ENCODE measurements at regions not wholly inside any gene's neighbourhood (a gene's known extent, or its start where the extent isn't known, plus 50 kb on each side); places are given as distances from the start of the nearest gene placed in this dataset.

DNA sequence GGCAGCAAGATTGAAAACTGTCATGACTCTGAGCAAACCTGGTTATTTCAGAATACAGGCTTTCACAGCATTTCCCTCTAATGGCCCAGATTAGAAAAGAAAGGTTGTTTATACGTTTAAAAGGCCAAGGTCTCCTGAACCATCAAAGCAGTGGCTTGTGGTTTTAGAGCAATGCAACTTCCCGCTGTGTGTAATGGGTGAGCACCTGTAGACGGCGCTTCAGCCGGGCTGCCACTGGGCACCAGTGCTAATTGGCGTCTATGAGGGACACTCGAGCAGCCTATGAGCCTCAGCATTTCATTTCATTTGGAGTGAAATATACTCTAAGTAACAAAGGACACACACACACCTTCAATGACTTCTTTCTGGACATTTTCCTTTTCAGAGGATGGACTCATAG is 671.0 kb upstream of the FZD8 start:
- no peaks in the 10 kb centered on the region for H3K4me1 ChIP-seq (ENCODE audit: control insufficient read depth, insufficient read depth, low read length, poor library complexity, severe bottlenecking)
- no peak overlapping the region for H3K27ac ChIP-seq (ENCODE audit: insufficient read depth, low read length, poor library complexity, severe bottlenecking)
- no peaks in the 10 kb centered on the region for H3K36me3 ChIP-seq (ENCODE audit: control insufficient read depth, insufficient read depth, low read length)
- H3K9me3 ChIP-seq (ENCODE audit: control insufficient read depth, low read length), result no peaks in the 10 kb centered on the region
- H3K27me3 ChIP-seq (replicated peaks; ENCODE audit: control insufficient read depth, insufficient read depth, low read length, poor library complexity, severe bottlenecking), result no peaks in the 10 kb centered on the region
- no peak overlapping the region for H3K4me3 ChIP-seq (ENCODE audit: insufficient read depth, low read depth, low read length, poor library complexity, severe bottlenecking)
- no peak for DNase-seq

DNA sequence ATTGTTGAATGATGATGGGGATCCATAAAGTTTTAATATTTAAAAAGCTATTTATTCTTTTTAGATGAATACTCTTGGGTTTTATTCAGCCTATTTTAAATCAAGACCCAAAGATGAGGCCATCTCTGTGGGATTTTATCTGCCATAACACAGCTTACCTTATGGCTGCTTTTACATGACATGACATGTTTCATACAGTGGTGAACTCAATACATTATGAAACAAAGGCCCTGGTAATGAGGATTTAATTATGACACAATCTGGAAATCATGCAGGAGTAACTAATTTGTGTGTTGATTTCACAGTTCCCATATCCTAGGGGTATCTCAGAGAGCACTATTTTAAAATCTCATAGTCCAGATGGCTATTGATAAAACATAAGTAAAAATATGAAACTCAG is 661.8 kb upstream of the FZD8 start:
- H3K27ac ChIP-seq (ENCODE audit: insufficient read depth, low read length, poor library complexity, severe bottlenecking), result no peak overlapping the region
- H3K27me3 ChIP-seq (replicated peaks; ENCODE audit: control insufficient read depth, insufficient read depth, low read length, poor library complexity, severe bottlenecking), result no peaks in the 10 kb centered on the region
- H3K4me3 ChIP-seq (ENCODE audit: insufficient read depth, low read depth, low read length, poor library complexity, severe bottlenecking), result no peak overlapping the region
- H3K36me3 ChIP-seq (ENCODE audit: control insufficient read depth, insufficient read depth, low read length), result no peaks in the 10 kb centered on the region
- no peaks in the 10 kb centered on the region for H3K9me3 ChIP-seq (ENCODE audit: control insufficient read depth, low read length)
- H3K4me1 ChIP-seq (ENCODE audit: control insufficient read depth, insufficient read depth, low read length, poor library complexity, severe bottlenecking), result no peaks in the 10 kb centered on the region
- no peak for DNase-seq

DNA sequence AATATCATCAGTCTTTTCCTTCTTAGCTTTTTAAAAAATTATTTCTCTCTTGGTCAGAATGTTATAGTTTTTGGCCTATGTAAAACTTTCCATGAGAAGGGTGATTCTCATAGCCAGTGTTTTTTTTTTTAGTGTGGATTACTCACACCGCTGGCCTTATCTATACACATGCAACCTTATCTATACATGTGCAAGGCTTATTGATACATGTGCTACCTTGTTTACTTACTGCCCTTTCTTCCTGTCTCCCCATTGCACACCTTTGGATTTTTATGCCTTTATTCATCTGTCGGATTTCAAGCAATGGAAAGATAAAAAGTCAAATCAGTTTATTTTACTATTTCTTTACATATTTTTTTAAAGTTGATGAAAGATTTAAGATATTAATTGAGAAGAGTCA is 660.0 kb upstream of the FZD8 start:
- Histone ChIP-seq H3K4me1 (ENCODE audit: control insufficient read depth, insufficient read depth, low read length, poor library complexity, severe bottlenecking) (no peaks in the 10 kb centered on the region), H3K27ac (ENCODE audit: insufficient read depth, low read length, poor library complexity, severe bottlenecking) (no peak overlapping the region), H3K9me3 (ENCODE audit: control insufficient read depth, low read length) (no peaks in the 10 kb centered on the region), H3K4me3 (ENCODE audit: insufficient read depth, low read depth, low read length, poor library complexity, severe bottlenecking) (no peak overlapping the region), H3K27me3 (replicated peaks; ENCODE audit: control insufficient read depth, insufficient read depth, low read length, poor library complexity, severe bottlenecking) (no peaks in the 10 kb centered on the region), H3K36me3 (ENCODE audit: control insufficient read depth, insufficient read depth, low read length) (no peaks in the 10 kb centered on the region)
- no peak for DNase-seq

DNA sequence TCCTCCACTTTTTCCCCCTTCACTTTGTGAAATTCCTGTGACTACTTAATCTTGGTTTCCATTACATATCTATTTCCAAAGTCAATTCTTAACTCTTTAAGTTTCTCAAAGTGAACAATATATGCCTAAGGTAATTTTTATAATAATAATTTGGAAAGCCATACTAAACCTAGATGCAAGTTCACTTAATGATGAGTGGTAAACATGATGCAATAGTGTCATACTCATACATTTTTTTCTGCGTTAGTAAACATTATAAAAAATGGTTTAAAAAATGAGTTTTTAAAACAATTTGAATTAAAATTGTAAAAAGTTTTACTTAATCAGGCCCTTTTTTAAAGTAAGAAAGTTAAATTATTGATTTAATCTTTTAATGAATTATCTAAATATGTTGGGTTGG is 659.4 kb upstream of the FZD8 start:
- Histone ChIP-seq H3K36me3 (ENCODE audit: control insufficient read depth, insufficient read depth, low read length) (no peaks in the 10 kb centered on the region), H3K27me3 (replicated peaks; ENCODE audit: control insufficient read depth, insufficient read depth, low read length, poor library complexity, severe bottlenecking) (no peaks in the 10 kb centered on the region), H3K27ac (ENCODE audit: insufficient read depth, low read length, poor library complexity, severe bottlenecking) (no peak overlapping the region), H3K9me3 (ENCODE audit: control insufficient read depth, low read length) (no peaks in the 10 kb centered on the region), H3K4me3 (ENCODE audit: insufficient read depth, low read depth, low read length, poor library complexity, severe bottlenecking) (no peak overlapping the region), H3K4me1 (ENCODE audit: control insufficient read depth, insufficient read depth, low read length, poor library complexity, severe bottlenecking) (no peaks in the 10 kb centered on the region)
- no peak for DNase-seq

DNA sequence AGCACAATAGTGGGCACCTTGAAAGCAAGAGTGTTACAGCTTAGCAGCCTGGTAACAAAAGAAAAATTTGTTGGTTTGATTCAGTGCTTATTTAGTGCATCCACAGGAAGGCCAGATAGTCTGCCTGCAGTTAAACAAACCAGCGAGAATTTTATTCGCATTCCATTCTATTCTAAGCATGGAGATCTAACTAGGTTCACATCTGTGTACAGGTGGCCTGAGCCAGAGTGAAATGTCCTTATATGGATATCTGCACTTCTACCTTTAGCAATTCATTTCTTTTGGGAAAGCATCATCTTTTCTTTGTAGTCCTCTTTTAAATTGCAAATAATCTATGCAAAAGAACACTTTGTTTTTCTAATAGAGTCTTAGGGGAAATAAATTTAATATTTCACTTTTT is 659.0 kb upstream of the FZD8 start:
- Histone ChIP-seq H3K4me1 (ENCODE audit: control insufficient read depth, insufficient read depth, low read length, poor library complexity, severe bottlenecking) (no peaks in the 10 kb centered on the region), H3K27ac (ENCODE audit: insufficient read depth, low read length, poor library complexity, severe bottlenecking) (no peak overlapping the region)
- DNase-seq, result no peak

DNA sequence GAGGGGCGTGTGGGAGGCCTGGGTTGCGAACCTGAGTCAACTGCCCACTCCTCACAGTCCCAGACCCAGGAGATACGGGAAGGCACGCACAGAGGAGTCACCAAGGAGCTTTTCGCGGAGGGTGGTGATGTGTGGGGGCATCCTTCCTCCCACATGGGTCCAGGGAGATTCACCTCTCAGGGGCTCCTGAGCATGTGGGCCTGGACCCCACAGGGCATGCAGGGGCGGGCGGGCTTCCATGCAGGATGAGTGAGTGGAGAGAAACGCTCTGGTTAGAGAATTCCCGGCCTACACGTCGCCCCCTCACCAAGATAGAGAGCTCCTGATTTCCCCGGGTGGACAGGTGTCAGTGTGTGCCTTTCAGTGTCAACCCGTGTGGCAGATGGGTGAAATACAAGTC is 641.7 kb upstream of the FZD8 start:
- Histone ChIP-seq H3K27me3 (replicated peaks; ENCODE audit: control insufficient read depth, insufficient read depth, low read length, poor library complexity, severe bottlenecking) (no peaks in the 10 kb centered on the region), H3K36me3 (ENCODE audit: control insufficient read depth, insufficient read depth, low read length) (no peaks in the 10 kb centered on the region), H3K27ac (ENCODE audit: insufficient read depth, low read length, poor library complexity, severe bottlenecking) (no peak overlapping the region), H3K9me3 (ENCODE audit: control insufficient read depth, low read length) (no peaks in the 10 kb centered on the region), H3K4me3 (ENCODE audit: insufficient read depth, low read depth, low read length, poor library complexity, severe bottlenecking) (no peak overlapping the region), H3K4me1 (ENCODE audit: control insufficient read depth, insufficient read depth, low read length, poor library complexity, severe bottlenecking) (no peaks in the 10 kb centered on the region)
- DNase-seq, result no peak

More for the DNA sequence above, 659.0 kb upstream of the FZD8 start:
- H3K27me3 ChIP-seq (replicated peaks; ENCODE audit: control insufficient read depth, insufficient read depth, low read length, poor library complexity, severe bottlenecking), result no peaks in the 10 kb centered on the region
- H3K4me3 ChIP-seq (ENCODE audit: insufficient read depth, low read depth, low read length, poor library complexity, severe bottlenecking), result no peak overlapping the region
- no peaks in the 10 kb centered on the region for H3K36me3 ChIP-seq (ENCODE audit: control insufficient read depth, insufficient read depth, low read length)
- H3K9me3 ChIP-seq (ENCODE audit: control insufficient read depth, low read length), result no peaks in the 10 kb centered on the region

DNA sequence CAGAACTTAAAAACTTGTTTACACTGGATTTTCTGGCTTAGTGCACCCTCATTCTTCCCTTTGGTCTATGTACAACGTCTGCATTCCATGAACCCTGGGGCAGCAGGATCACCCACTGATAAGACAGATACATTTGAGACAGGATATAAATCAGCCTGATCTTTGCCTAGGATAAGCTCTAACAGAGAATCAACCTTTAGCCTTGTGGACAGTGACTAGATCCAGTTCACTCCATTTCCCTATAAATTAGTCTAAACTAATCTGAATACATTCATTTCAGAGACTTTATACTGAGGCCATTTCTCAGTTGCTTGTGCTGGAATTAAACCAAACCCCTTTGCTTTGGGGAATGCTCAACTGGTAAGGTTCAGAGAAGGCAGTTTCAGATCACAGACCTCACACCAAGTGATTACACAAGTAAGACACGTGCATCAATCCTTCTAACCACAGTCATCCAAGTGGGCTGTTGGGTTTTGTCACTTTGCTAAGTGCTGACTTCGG is 639.8 kb upstream of the FZD8 start:
- Histone ChIP-seq H3K27me3 (replicated peaks; ENCODE audit: control insufficient read depth, insufficient read depth, low read length, poor library complexity, severe bottlenecking) (no peaks in the 10 kb centered on the region), H3K36me3 (ENCODE audit: control insufficient read depth, insufficient read depth, low read length) (no peaks in the 10 kb centered on the region), H3K4me3 (ENCODE audit: insufficient read depth, low read depth, low read length, poor library complexity, severe bottlenecking) (no peak overlapping the region), H3K4me1 (ENCODE audit: control insufficient read depth, insufficient read depth, low read length, poor library complexity, severe bottlenecking) (no peaks in the 10 kb centered on the region), H3K27ac (ENCODE audit: insufficient read depth, low read length, poor library complexity, severe bottlenecking) (no peak overlapping the region), H3K9me3 (ENCODE audit: control insufficient read depth, low read length) (peaks cover 7% of the 10 kb centered on the region)
- no peak for DNase-seq

DNA sequence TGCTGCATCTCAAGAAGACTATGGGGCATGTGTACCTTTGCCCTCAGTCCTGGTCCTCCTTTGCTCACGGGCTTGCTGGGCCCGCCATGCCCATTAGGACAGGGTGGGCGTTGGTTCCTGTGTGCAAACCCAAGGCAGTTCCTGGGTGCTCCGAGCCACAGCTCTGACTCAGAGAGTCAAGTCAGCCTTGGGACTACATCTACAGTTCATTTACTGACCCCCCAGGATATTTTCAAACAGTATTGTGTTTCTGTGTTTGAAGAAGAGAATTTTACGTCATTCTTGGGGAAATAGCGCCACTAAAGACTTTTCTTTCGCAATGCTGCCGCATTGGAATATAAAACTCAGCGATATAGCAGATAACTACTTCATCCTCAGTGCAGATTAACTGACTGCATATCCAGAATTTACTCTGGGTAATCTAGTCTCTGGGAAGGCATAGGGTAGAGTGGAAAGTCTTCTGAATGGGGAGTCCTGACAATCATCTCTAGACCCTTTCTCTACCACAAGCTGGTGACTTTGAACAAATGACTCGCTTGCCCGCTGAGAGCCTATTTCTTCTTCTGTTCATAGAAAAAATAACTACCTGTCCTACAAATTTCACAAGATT is 638.9 kb upstream of the FZD8 start:
- Histone ChIP-seq H3K27ac (ENCODE audit: insufficient read depth, low read length, poor library complexity, severe bottlenecking) (no peak overlapping the region), H3K36me3 (ENCODE audit: control insufficient read depth, insufficient read depth, low read length) (no peaks in the 10 kb centered on the region), H3K9me3 (ENCODE audit: control insufficient read depth, low read length) (peaks cover 7% of the 10 kb centered on the region), H3K27me3 (replicated peaks; ENCODE audit: control insufficient read depth, insufficient read depth, low read length, poor library complexity, severe bottlenecking) (no peaks in the 10 kb centered on the region), H3K4me3 (ENCODE audit: insufficient read depth, low read depth, low read length, poor library complexity, severe bottlenecking) (no peak overlapping the region), H3K4me1 (ENCODE audit: control insufficient read depth, insufficient read depth, low read length, poor library complexity, severe bottlenecking) (no peaks in the 10 kb centered on the region)
- no peak for DNase-seq

DNA sequence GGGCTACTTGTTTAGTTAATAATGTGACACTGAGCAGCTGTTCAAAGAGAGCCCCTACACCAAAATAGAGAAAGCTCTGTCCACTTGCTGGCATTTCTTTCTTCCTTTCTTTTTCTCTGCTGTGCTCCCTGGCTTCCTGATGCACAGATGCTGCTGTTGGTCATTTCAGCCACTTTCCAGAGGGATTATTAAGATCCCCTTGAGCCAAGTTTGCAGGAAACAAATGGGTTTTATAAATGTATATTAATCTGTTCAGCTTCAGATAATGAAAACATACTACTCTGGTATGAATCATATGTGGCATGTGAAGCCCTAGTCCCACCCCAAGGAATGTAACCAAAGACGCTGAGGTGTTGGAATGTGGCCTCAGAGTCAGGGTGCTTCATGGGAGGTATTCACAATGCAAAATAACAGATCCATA is 638.2 kb upstream of the FZD8 start:
- H3K4me1 ChIP-seq (ENCODE audit: control insufficient read depth, insufficient read depth, low read length, poor library complexity, severe bottlenecking), result no peaks in the 10 kb centered on the region
- no peak overlapping the region for H3K27ac ChIP-seq (ENCODE audit: insufficient read depth, low read length, poor library complexity, severe bottlenecking)
- no peak overlapping the region for H3K4me3 ChIP-seq (ENCODE audit: insufficient read depth, low read depth, low read length, poor library complexity, severe bottlenecking)
- DNase-seq, result no peak
- H3K36me3 ChIP-seq (ENCODE audit: control insufficient read depth, insufficient read depth, low read length), result no peaks in the 10 kb centered on the region
- H3K9me3 ChIP-seq (ENCODE audit: control insufficient read depth, low read length), result peaks cover 7% of the 10 kb centered on the region
- H3K27me3 ChIP-seq (replicated peaks; ENCODE audit: control insufficient read depth, insufficient read depth, low read length, poor library complexity, severe bottlenecking), result no peaks in the 10 kb centered on the region

DNA sequence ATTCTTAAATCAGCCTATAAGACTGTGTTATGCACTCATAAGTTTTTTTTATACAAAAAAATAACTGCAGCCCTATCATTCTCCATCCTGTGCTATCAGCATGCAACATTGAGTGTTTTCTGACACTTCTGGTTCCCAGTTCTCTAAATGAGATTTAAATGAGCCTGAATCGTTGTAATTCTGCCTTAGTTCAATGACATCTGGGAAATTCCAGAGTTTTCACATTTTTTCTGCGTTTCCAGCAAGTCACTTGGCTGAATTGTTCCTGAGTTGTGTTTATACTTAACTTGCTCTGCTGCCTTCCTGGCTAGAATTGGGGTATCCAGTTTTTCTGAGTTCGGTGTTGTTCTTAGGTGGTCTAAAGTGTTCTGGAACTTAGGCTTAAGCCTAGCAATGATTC is 636.1 kb upstream of the FZD8 start:
- H3K27ac ChIP-seq (ENCODE audit: insufficient read depth, low read length, poor library complexity, severe bottlenecking), result no peak overlapping the region
- no peak overlapping the region for H3K4me3 ChIP-seq (ENCODE audit: insufficient read depth, low read depth, low read length, poor library complexity, severe bottlenecking)
- peaks cover 7% of the 10 kb centered on the region for H3K9me3 ChIP-seq (ENCODE audit: control insufficient read depth, low read length)

More for the DNA sequence above, 636.1 kb upstream of the FZD8 start:
- Histone ChIP-seq H3K27me3 (replicated peaks; ENCODE audit: control insufficient read depth, insufficient read depth, low read length, poor library complexity, severe bottlenecking) (no peaks in the 10 kb centered on the region), H3K4me1 (ENCODE audit: control insufficient read depth, insufficient read depth, low read length, poor library complexity, severe bottlenecking) (no peaks in the 10 kb centered on the region), H3K36me3 (ENCODE audit: control insufficient read depth, insufficient read depth, low read length) (no peaks in the 10 kb centered on the region)
- no peak for DNase-seq

Data from effector memory CD4-positive, alpha-beta T cell (primary cell).